ENCODE measurements at regions not wholly inside any gene's neighbourhood (a gene's known extent, or its start where the extent isn't known, plus 50 kb on each side); places are given as distances from the start of the nearest gene placed in this dataset.

DNA sequence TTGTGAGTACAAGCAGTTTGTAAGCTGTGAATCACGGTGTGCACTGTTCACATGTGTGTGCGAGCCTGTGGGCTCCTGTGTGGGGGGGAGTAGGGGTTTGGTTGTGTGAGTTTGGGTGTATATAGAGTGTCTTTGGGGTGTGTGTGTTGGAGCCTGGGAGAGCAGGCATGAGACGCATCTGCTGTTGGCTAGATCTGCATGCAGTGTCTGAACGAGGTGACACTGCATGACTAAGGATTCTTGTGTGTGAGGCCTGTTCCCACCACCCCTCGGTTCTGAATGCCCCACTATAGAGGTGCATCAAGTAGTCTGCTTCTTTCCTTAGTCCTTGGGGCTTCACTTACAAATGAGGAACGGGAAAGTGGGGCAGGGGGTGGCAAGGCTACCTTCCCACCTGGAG lies 68.4 kb downstream of the MAGEF1 start:
- Histone ChIP-seq H3K9me3 (ENCODE audit: insufficient read depth, low read depth, low read length) (no peaks in the 10 kb centered on the region), H3K4me3 (ENCODE audit: insufficient read depth, low read depth, low read length) (no peak overlapping the region), H2AFZ (ENCODE audit: low read depth, low read length) (no peak overlapping the region), H3K4me2 (ENCODE audit: low read length) (no peak overlapping the region), H3K79me2 (ENCODE audit: insufficient read depth, low read length) (no peaks in the 10 kb centered on the region), H3K9ac (ENCODE audit: low read length) (no peak overlapping the region), H3K4me1 (ENCODE audit: insufficient read depth, low read length) (no peaks in the 10 kb centered on the region), H3K36me3 (ENCODE audit: insufficient read depth, low read length) (no peaks in the 10 kb centered on the region), H4K20me1 (ENCODE audit: insufficient read depth, low read length) (no peaks in the 10 kb centered on the region), H3K27ac (ENCODE audit: low read depth, low read length) (no peak overlapping the region), H3K27me3 (ENCODE audit: insufficient read depth, low read length) (peaks cover 21% of the 10 kb centered on the region)
- Mint-ChIP-seq H3K36me3 (ENCODE audit: low read depth, unreplicated experiment) (peaks cover 5% of the 10 kb centered on the region), H3K4me3 (ENCODE audit: unreplicated experiment) (no peak overlapping the region), H3K27ac (ENCODE audit: unreplicated experiment) (no peak overlapping the region), H3K4me1 (ENCODE audit: low read depth, unreplicated experiment) (no peaks in the 10 kb centered on the region), H3K27me3 (ENCODE audit: low read depth, unreplicated experiment) (peaks cover 22% of the 10 kb centered on the region), H3K9me3 (ENCODE audit: unreplicated experiment) (peaks cover 4% of the 10 kb centered on the region)
- TF ChIP-seq EZH2 (IDR thresholded peaks at IDR 0.05; ENCODE audit: insufficient read depth, low read length), result no peak
- TF ChIP-seq, protein P1, sequence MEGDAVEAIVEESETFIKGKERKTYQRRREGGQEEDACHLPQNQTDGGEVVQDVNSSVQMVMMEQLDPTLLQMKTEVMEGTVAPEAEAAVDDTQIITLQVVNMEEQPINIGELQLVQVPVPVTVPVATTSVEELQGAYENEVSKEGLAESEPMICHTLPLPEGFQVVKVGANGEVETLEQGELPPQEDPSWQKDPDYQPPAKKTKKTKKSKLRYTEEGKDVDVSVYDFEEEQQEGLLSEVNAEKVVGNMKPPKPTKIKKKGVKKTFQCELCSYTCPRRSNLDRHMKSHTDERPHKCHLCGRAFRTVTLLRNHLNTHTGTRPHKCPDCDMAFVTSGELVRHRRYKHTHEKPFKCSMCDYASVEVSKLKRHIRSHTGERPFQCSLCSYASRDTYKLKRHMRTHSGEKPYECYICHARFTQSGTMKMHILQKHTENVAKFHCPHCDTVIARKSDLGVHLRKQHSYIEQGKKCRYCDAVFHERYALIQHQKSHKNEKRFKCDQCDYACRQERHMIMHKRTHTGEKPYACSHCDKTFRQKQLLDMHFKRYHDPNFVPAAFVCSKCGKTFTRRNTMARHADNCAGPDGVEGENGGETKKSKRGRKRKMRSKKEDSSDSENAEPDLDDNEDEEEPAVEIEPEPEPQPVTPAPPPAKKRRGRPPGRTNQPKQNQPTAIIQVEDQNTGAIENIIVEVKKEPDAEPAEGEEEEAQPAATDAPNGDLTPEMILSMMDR (IDR thresholded peaks at IDR 0.05; ENCODE audit: insufficient read depth, low read depth, low read length), result no peak
- no peak for DNase-seq (ENCODE audit: low read depth)
- FAIRE-seq, result no peak

DNA sequence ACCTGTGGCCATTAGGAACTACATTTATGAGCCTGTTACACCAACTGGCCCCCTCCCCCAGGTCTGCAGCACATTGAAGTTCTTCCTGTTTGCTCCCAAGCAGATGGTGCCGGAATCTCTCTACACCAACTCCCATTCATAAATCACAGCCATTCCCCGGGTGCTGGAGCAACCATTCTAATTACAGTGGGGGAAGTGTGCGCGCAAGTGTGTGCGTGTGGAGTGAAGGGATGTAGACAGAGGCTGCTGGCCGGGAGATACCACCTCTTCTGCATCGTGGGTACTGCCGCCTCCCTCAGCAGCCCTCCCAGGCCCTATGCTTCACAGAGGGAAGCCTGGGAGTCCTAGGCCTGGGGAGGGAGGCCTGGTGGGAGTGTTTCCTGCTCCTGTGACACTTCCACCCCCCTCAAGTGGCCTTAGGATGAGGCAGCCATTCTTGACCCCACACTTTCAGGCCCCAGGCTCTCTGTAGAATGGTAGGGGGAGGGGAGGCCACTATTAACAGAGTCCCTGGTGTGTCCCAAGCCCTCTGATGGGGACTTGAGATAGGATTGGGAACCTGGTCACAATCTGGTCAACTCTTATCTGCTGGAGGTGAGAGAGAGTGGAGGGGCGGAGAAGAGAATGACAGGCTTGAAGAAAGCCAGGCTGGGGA lies 69.1 kb downstream of the MAGEF1 start:
- Histone ChIP-seq H3K4me2 (ENCODE audit: low read length) (no peak overlapping the region), H3K36me3 (ENCODE audit: insufficient read depth, low read length) (no peaks in the 10 kb centered on the region), H3K4me3 (ENCODE audit: insufficient read depth, low read depth, low read length) (no peak overlapping the region), H2AFZ (ENCODE audit: low read depth, low read length) (no peak overlapping the region), H3K9ac (ENCODE audit: low read length) (no peak overlapping the region), H3K27ac (ENCODE audit: low read depth, low read length) (no peak overlapping the region), H4K20me1 (ENCODE audit: insufficient read depth, low read length) (no peaks in the 10 kb centered on the region), H3K9me3 (ENCODE audit: insufficient read depth, low read depth, low read length) (no peaks in the 10 kb centered on the region), H3K4me1 (ENCODE audit: insufficient read depth, low read length) (no peaks in the 10 kb centered on the region), H3K79me2 (ENCODE audit: insufficient read depth, low read length) (no peaks in the 10 kb centered on the region), H3K27me3 (ENCODE audit: insufficient read depth, low read length) (peaks cover 25% of the 10 kb centered on the region)
- peaks cover 4% of the 10 kb centered on the region for H3K9me3 Mint-ChIP-seq (ENCODE audit: unreplicated experiment)
- TF ChIP-seq, protein P1 (IDR thresholded peaks at IDR 0.05; ENCODE audit: insufficient read depth, low read depth, low read length), result no peak
- no peak for TF ChIP-seq EZH2 (IDR thresholded peaks at IDR 0.05; ENCODE audit: insufficient read depth, low read length)
- DNase-seq (ENCODE audit: low read depth) (no peak), FAIRE-seq (no peak)
- peaks cover 22% of the 10 kb centered on the region for H3K27me3 Mint-ChIP-seq (ENCODE audit: low read depth, unreplicated experiment)
- no peaks in the 10 kb centered on the region for H3K4me1 Mint-ChIP-seq (ENCODE audit: low read depth, unreplicated experiment)
- no peak overlapping the region for H3K4me3 Mint-ChIP-seq (ENCODE audit: unreplicated experiment)
- no peak overlapping the region for H3K27ac Mint-ChIP-seq (ENCODE audit: unreplicated experiment)
- peaks cover 5% of the 10 kb centered on the region for H3K36me3 Mint-ChIP-seq (ENCODE audit: low read depth, unreplicated experiment)

DNA sequence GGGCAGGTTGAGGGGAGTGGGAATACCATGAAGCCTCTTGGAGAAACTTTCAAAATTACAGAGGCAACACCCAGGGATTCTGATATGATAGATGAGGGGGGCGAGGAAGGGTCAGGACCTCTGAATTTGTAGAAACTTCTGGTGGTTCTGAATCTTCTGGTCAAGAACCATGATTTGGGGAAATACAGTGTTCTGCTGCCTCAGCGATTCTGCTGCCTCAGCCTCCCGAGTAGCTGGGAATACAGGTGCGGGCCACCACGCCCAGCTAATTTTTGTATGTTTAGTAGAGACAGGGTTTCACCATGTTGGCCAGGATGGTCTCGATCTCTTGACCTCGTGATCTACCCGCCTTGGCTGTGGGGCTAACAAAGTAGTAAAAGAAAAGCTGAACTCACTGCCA lies 70.4 kb downstream of the MAGEF1 start:
- Histone ChIP-seq H2AFZ (ENCODE audit: low read depth, low read length) (no peak overlapping the region), H3K36me3 (ENCODE audit: insufficient read depth, low read length) (no peaks in the 10 kb centered on the region), H3K27ac (ENCODE audit: low read depth, low read length) (no peak overlapping the region), H3K4me1 (ENCODE audit: insufficient read depth, low read length) (peaks cover 10% of the 10 kb centered on the region), H4K20me1 (ENCODE audit: insufficient read depth, low read length) (no peaks in the 10 kb centered on the region), H3K4me2 (ENCODE audit: low read length) (no peak overlapping the region), H3K9me3 (ENCODE audit: insufficient read depth, low read depth, low read length) (no peaks in the 10 kb centered on the region), H3K79me2 (ENCODE audit: insufficient read depth, low read length) (no peaks in the 10 kb centered on the region), H3K4me3 (ENCODE audit: insufficient read depth, low read depth, low read length) (no peak overlapping the region), H3K9ac (ENCODE audit: low read length) (no peak overlapping the region), H3K27me3 (ENCODE audit: insufficient read depth, low read length) (peaks cover 23% of the 10 kb centered on the region)
- H3K4me3 Mint-ChIP-seq (ENCODE audit: unreplicated experiment), result no peak overlapping the region
- H3K9me3 Mint-ChIP-seq (ENCODE audit: unreplicated experiment), result peaks cover 2% of the 10 kb centered on the region
- H3K36me3 Mint-ChIP-seq (ENCODE audit: low read depth, unreplicated experiment), result peaks cover 2% of the 10 kb centered on the region
- peaks cover 7% of the 10 kb centered on the region for H3K4me1 Mint-ChIP-seq (ENCODE audit: low read depth, unreplicated experiment)
- DNase-seq (ENCODE audit: low read depth) (no peak), FAIRE-seq (no peak)
- peaks cover 19% of the 10 kb centered on the region for H3K27me3 Mint-ChIP-seq (ENCODE audit: low read depth, unreplicated experiment)
- TF ChIP-seq, protein P1 (IDR thresholded peaks at IDR 0.05; ENCODE audit: insufficient read depth, low read depth, low read length), result no peak
- no peak overlapping the region for H3K27ac Mint-ChIP-seq (ENCODE audit: unreplicated experiment)
